Endothelial cell of umbilical vein (primary cell): ENCODE measurements at regions not wholly inside any gene's neighbourhood (a gene's known extent, or its start where the extent isn't known, plus 50 kb on each side); places are given as distances from the start of the nearest gene placed in this dataset.

Experiments
- CTCF ChIP-seq, 2 donors: IDR thresholded peaks; 1 replicate in 1 of 2; 2 replicates in 1 of 2; pipeline ENCODE4 v1.5.1; 2011; ENCODE audit warnings: low read length in 2 of 2, mild to moderate bottlenecking in 2 of 2, moderate library complexity in 2 of 2, control low read depth in 1 of 2, inconsistent platforms in 1 of 2, low read depth in 1 of 2; ENCODE audit not compliant: insufficient read depth in 1 of 2; ENCODE audit errors: extremely low read depth in 1 of 2
- FOS ChIP-seq: IDR thresholded peaks from 2 replicates; pipeline ENCODE4 v1.6.1; 2011; ENCODE audit warnings: mild to moderate bottlenecking, low read length, moderate library complexity, borderline replicate concordance; ENCODE audit not compliant: insufficient read depth
- MAX ChIP-seq: IDR thresholded peaks from 2 replicates; pipeline ENCODE4 v1.6.1; 2011; ENCODE audit not compliant: insufficient read depth, insufficient read length
- POLR2AphosphoS5 ChIP-seq: IDR thresholded peaks from 2 replicates; pipeline ENCODE4 v1.6.1; 2012; ENCODE audit warnings: low read depth, mild to moderate bottlenecking, control low read depth, low read length, moderate library complexity; ENCODE audit not compliant: insufficient read depth

- TF ChIP-seq MAX, result no peak
- TF ChIP-seq FOS, result no peak
- TF ChIP-seq CTCF (IDR thresholded peaks at IDR 0.05; ENCODE audit: extremely low read depth in 1 of 2, insufficient read depth in 1 of 2, low read depth in 1 of 2, low read length in 2 of 2), result no peak
- no peak for TF ChIP-seq POLR2AphosphoS5
Measured at GRCh38 chr13:26883613-26884257, 123.1 kb upstream of the GPR12 start.
